NT2/D1 (cell line): ENCODE measurements at regions not wholly inside any gene's neighbourhood (a gene's known extent, or its start where the extent isn't known, plus 50 kb on each side); places are given as distances from the start of the nearest gene placed in this dataset.

Source experiments
- YY1 ChIP-seq: IDR thresholded peaks from 2 replicates; pipeline ENCODE4 v1.6.1; 2011; ENCODE audit not compliant: insufficient read length, insufficient read depth
- ZNF274 ChIP-seq: IDR thresholded peaks from 2 replicates; pipeline ENCODE4 v1.6.1; 2011; ENCODE audit warnings: mild to moderate bottlenecking, low read depth, low read length

GRCh38 chr2:147223119-147223518 lies 621.7 kb upstream of the ACVR2A start:
- TF ChIP-seq YY1 (no peak), ZNF274 (no peak)
